SK-N-MC (cell line): ENCODE measurements at regions not wholly inside any gene's neighbourhood (a gene's known extent, or its start where the extent isn't known, plus 50 kb on each side); places are given as distances from the start of the nearest gene placed in this dataset.

Experiments
- DNase-seq: peaks from one replicate; pipeline ENCODE4 v3.0.0-alpha.2; 2011; ENCODE audit warnings: low read depth, low spot score
- H3K27ac ChIP-seq: fragments of 200-600 bp; sonication (generic); 2 replicates; pipeline ENCODE4 v1.5.1; 2016; ENCODE audit warnings: mixed run types
- H3K36me3 ChIP-seq: fragments of 200-600 bp; sonication (generic); 2 replicates; pipeline ENCODE4 v1.6.1; 2017; ENCODE audit warnings: antibody characterized with exemption, low read length, mixed read lengths; ENCODE audit not compliant: insufficient read depth
- H3K4me3 ChIP-seq: fragments of 200-600 bp; sonication (generic); 2 replicates; pipeline ENCODE4 v1.5.1; 2016
- H3K9ac ChIP-seq: fragments of 200-600 bp; sonication (generic); 2 replicates; pipeline ENCODE4 v1.8.0; 2017; ENCODE audit warnings: mixed run types, mixed read lengths; ENCODE audit not compliant: insufficient read length
- H3K9me3 ChIP-seq: fragments of 200-600 bp; sonication (generic); 2 replicates; pipeline ENCODE4 v1.6.1; 2017; ENCODE audit warnings: low read depth, mild to moderate bottlenecking, antibody characterized with exemption, low read length, moderate library complexity, mixed read lengths
- EZH2 ChIP-seq: fragments of 200-600 bp; sonication (generic); IDR thresholded peaks from one replicate; pipeline ENCODE4 v1.6.1; 2017; ENCODE audit warnings: antibody characterized with exemption
- FOXP2 ChIP-seq: optimal IDR thresholded peaks from 2 replicates; pipeline ENCODE3; 2011; ENCODE audit warnings: mild to moderate bottlenecking, moderate library complexity; ENCODE audit not compliant: insufficient read depth; ENCODE audit errors: extremely low read length, control extremely low read depth
- POLR2AphosphoS5 ChIP-seq: IDR thresholded peaks from 2 replicates; pipeline ENCODE4 v1.6.1; 2012; ENCODE audit warnings: mild to moderate bottlenecking, low read depth, low read length, borderline replicate concordance

DNA sequence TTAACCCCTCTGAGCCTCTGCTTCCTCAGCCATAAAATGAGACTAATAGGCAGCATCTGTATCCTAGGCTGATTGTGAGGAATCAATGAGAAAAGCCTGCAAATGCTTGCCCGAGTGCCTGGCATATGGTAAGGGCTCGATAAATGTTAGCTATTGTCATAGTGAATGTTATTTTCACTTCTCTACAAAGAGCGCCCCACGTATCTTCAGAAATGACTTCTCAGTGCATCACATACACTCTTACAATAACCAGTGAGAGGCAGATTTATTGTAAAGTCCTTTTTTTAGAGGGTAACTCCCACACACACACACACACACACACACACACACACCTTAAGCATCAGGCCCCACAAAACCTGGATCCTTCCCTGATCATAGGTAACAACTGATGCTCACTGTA, 60.5 kb upstream of the SPATA12 start:
- no peak overlapping the region for H3K9ac ChIP-seq
- no peaks in the 10 kb centered on the region for H3K36me3 ChIP-seq
- H3K27ac ChIP-seq = no peak overlapping the region
- no peak for DNase-seq
- no peak overlapping the region for H3K4me3 ChIP-seq
- no peak for TF ChIP-seq EZH2
- no peak for TF ChIP-seq POLR2AphosphoS5
- no peak for TF ChIP-seq FOXP2
- no peaks in the 10 kb centered on the region for H3K9me3 ChIP-seq

DNA sequence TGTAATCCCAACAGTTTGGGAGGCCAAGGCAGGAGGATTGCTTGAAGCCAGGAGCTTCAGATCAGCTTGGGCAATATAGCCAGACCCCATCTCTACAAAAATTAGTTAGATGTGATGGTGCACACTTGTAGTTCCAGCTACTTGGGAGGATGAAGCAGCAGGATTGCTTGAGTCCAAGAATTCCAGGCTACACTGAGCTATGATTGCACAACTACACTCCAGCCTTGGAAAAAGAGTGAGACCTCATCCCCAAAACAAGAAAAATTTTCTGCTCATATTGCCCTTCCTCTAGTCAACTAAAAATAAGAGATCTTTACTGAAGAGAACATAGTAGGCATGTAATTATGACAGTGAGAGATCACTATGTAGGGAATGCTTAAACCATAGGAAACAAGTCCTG, 60.9 kb upstream of the SPATA12 start:
- no peak overlapping the region for H3K9ac ChIP-seq
- no peak overlapping the region for H3K4me3 ChIP-seq
- no peak for DNase-seq
- H3K36me3 ChIP-seq = no peaks in the 10 kb centered on the region
- TF ChIP-seq POLR2AphosphoS5 (no peak), FOXP2 (no peak), EZH2 (no peak)
- no peaks in the 10 kb centered on the region for H3K9me3 ChIP-seq
- H3K27ac ChIP-seq = no peak overlapping the region

DNA sequence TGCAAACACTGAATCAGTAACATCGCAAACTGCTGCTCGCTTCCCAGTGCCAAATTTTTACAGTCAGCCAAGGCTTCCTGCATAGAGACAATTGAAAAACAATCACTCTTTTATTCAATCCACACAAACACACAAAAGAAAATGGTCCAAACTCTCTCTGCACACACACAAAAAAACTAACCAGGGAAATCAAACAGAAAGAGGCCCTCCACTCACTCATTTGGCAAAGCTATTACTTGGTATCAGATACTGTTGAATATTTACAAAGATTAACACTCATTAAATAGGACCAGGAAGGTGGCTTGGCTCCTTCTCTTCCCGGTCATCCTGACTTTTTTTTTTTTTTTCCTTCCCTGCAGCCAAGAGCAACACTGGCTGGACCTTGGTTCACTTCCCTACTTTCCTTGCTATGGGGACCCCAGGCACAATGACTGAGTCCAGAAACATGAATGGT, 62.4 kb upstream of the SPATA12 start:
- no peak for DNase-seq
- Histone ChIP-seq H3K9me3 (no peaks in the 10 kb centered on the region), H3K36me3 (no peaks in the 10 kb centered on the region), H3K27ac (no peak overlapping the region), H3K9ac (no peak overlapping the region), H3K4me3 (no peak overlapping the region)
- TF ChIP-seq POLR2AphosphoS5 (no peak), FOXP2 (no peak), EZH2 (no peak)

DNA sequence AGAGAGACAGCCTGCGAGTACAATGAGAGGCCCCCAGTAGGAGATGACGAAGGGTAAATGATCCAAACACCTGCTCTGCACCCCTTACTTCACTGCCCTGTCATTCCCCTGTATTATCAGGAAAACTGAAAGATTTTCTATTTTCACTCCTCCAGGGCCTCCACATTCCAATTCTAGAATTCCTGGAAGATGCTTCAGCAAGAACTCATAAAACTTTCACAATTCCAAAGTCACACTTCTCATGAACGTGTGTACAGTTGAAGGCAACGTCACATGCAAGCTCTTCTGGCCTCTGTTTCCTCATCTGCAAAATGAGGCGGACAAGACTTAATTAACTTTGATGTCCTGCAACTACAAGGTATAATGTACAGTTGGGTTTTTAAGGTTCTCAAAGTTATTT, 62.8 kb upstream of the SPATA12 start:
- no peak overlapping the region for H3K4me3 ChIP-seq
- no peak for TF ChIP-seq POLR2AphosphoS5
- no peak for TF ChIP-seq EZH2
- no peak for TF ChIP-seq FOXP2
- no peak overlapping the region for H3K27ac ChIP-seq
- H3K9ac ChIP-seq = no peak overlapping the region
- no peak for DNase-seq
- no peaks in the 10 kb centered on the region for H3K36me3 ChIP-seq
- H3K9me3 ChIP-seq = no peaks in the 10 kb centered on the region

DNA sequence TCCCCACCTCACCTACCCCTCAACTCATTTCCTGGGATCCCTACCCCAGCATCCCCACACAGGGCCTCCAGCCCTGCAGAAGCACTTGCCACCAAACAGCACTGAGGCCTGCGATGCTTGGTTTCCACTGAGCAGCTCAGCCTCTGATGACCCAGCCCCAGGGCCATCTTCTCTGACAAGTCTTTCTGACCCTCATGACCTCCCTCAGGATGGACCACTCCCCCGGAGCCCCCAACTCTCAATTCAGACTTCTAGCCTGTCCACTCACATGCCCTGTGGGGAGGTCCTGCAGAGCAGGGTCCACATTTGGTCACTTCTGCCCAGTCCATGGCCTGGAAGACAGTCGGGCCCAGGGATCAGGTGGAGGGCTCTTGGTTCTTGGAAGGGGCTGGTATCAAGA, 63.4 kb upstream of the SPATA12 start:
- DNase-seq = no peak
- no peaks in the 10 kb centered on the region for H3K36me3 ChIP-seq
- H3K4me3 ChIP-seq = no peak overlapping the region
- no peak overlapping the region for H3K27ac ChIP-seq
- no peak for TF ChIP-seq POLR2AphosphoS5
- TF ChIP-seq EZH2 = no peak
- no peak for TF ChIP-seq FOXP2
- no peaks in the 10 kb centered on the region for H3K9me3 ChIP-seq
- no peak overlapping the region for H3K9ac ChIP-seq

DNA sequence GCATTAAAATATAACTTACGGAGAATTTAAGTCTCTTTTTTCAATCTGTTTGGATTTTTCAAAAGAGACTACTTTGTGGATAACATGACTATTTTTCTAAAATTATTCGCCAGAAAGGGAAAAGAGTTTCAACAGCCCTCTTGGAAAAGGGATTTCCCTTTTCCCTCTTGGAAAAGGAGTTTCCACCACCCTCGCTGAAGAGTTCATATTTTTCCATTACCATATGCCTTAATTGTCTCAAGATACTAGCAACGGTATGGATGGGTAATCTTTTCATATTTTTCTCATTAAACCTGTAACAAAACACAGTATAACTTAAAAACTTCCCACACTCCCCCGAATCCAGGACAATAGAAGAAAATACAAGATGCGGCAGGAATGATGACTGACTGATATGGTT, 66.1 kb upstream of the SPATA12 start:
- H3K9me3 ChIP-seq = no peaks in the 10 kb centered on the region
- H3K9ac ChIP-seq = no peak overlapping the region
- H3K4me3 ChIP-seq = no peak overlapping the region
- no peak overlapping the region for H3K27ac ChIP-seq
- H3K36me3 ChIP-seq = no peaks in the 10 kb centered on the region
- no peak for DNase-seq
- no peak for TF ChIP-seq FOXP2
- TF ChIP-seq EZH2 = no peak
- TF ChIP-seq POLR2AphosphoS5 = no peak

DNA sequence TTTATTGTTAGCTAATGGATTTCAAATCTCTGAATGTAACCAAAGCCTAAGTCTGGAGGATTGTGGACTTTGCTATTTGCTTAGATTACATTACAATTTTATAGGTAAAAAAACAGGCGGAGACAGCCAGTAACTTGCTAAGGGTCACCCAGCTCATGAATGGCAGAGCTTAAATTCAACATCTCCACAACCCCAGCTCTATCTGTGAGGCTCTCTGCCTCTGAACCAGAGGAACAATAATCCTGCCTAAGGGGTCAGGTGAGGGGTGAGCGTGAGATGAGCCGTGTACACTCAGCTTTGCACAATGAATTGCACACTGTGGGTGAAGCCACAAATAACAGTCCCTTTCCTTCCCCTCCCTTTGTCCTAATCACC, 69.8 kb upstream of the SPATA12 start:
- H3K9me3 ChIP-seq = no peaks in the 10 kb centered on the region
- no peak for TF ChIP-seq EZH2
- TF ChIP-seq POLR2AphosphoS5 = no peak
- no peak for TF ChIP-seq FOXP2
- H3K9ac ChIP-seq = no peak overlapping the region
- H3K36me3 ChIP-seq = no peaks in the 10 kb centered on the region
- no peak overlapping the region for H3K27ac ChIP-seq
- H3K4me3 ChIP-seq = no peak overlapping the region
- DNase-seq = no peak

DNA sequence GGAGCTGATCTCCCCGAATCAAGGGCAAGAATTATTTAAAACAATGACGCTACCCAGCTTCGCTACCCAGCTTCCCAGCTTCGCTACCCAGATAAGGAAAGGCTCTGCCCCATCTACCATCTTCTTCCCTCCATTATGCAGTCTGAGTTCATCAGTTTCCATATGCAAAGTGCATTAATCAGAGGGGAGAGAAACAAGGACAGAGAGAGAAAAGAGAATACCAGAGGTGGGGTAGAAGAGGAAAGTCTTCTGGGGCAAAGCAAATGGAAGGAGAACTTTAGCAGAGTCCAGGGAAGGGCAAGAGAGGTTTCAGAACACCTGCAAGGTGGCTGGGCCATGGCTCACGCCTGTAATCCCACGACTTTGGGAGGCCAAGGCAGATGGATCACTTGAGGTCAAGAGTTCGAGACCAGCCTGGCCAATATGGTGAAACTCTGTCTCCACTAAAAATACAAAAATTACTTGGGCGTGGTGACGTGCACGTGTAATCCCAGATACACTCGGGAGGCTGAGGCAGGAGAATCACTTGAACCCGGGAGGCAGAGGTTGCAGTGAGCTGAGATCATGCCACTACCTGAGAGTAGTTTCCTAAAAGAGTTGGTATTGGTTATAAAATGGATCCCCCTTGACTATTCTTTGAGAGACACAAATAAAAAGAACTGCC, 70.4 kb upstream of the SPATA12 start:
- Histone ChIP-seq H3K4me3 (no peak overlapping the region), H3K9ac (no peak overlapping the region), H3K27ac (no peak overlapping the region), H3K9me3 (no peaks in the 10 kb centered on the region), H3K36me3 (no peaks in the 10 kb centered on the region)
- no peak for TF ChIP-seq FOXP2
- TF ChIP-seq POLR2AphosphoS5 = no peak
- TF ChIP-seq EZH2 = no peak
- DNase-seq = no peak
